AG08395 (cell line): ENCODE measurements at regions not wholly inside any gene's neighbourhood (a gene's known extent, or its start where the extent isn't known, plus 50 kb on each side); places are given as distances from the start of the nearest gene placed in this dataset.

ENCODE experiments used
- DNase-seq: peaks from one replicate; pipeline ENCODE4 v3.0.0; 2012; ENCODE audit warnings: mixed read lengths, low spot score

GRCh38 chr4:157509341-157509740 lies 288.8 kb downstream of the GRIA2 start:
- no peak for DNase-seq

GRCh38 chr4:157502656-157503055 lies 282.1 kb downstream of the GRIA2 start:
- DNase-seq: no peak

GRCh38 chr4:157459785-157460184 lies 239.3 kb downstream of the GRIA2 start:
- DNase-seq: no peak

- DNase-seq: no peak
These were observed 226.7 kb downstream of the GRIA2 start for GRCh38 chr4:157447195-157447594.

GRCh38 chr4:157444014-157444413 lies 223.5 kb downstream of the GRIA2 start:
- no peak for DNase-seq

- DNase-seq: no peak
These were observed 223.0 kb downstream of the GRIA2 start for GRCh38 chr4:157443537-157443936.

GRCh38 chr4:157425897-157426296 lies 205.4 kb downstream of the GRIA2 start:
- DNase-seq: no peak

- no peak for DNase-seq
These were observed 203.0 kb downstream of the GRIA2 start for GRCh38 chr4:157423526-157424020.

GRCh38 chr4:157421365-157421764 lies 200.8 kb downstream of the GRIA2 start:
- DNase-seq: no peak
